PC-3 (cell line): ENCODE measurements at regions not wholly inside any gene's neighbourhood (a gene's known extent, or its start where the extent isn't known, plus 50 kb on each side); places are given as distances from the start of the nearest gene placed in this dataset.

Experiments used
- ATAC-seq: fragments of 200-7000 bp; cut with Tn5 transposase; 2 replicates; pipeline ENCODE4 v1.9.1; 2020; ENCODE audit warnings: mild to moderate bottlenecking, moderate library complexity
- BruUV-seq: library from RNA; stranded (reverse); fragments of 400-500 nt; replicated peaks from 2 replicates; lab custom pipeline; 2021; lab: Mats Ljungman, UMichigan
- CTCF ChIA-PET: fragments of 300-600 bp; sonication (Branson Sonifier 250); formaldehyde crosslinking; loops from one replicate; lab custom pipeline; 2022; ENCODE audit warnings: antibody characterized with exemption; lab: Charles Lee
- POLR2A ChIA-PET: fragments of 300-600 bp; sonication (Branson Sonifier 250); formaldehyde crosslinking; loops from one replicate; lab custom pipeline; 2022; ENCODE audit warnings: antibody characterized with exemption; ENCODE audit not compliant: unreplicated experiment; lab: Charles Lee
- DNase-seq: peaks from one replicate; pipeline ENCODE4 v3.0.0-alpha.2; 2015
- H2AFZ ChIP-seq: fragments of 300-600 bp; sonication (generic); 2 replicates; pipeline ENCODE4 v1.6.0; 2016; ENCODE audit warnings: antibody characterized with exemption, low read length
- H3F3A ChIP-seq: fragments of 300-600 bp; sonication (generic); one replicate; pipeline ENCODE4 v1.6.0; 2017; ENCODE audit warnings: antibody characterized with exemption, low read length, control low read depth, mild to moderate bottlenecking; ENCODE audit not compliant: unreplicated experiment
- H3K27ac ChIP-seq: fragments of 300-600 bp; sonication (generic); 2 replicates; pipeline ENCODE4 v1.5.1; 2016; ENCODE audit warnings: mild to moderate bottlenecking, low read length
- H3K27me3 ChIP-seq: fragments of 300-600 bp; sonication (generic); 2 replicates; pipeline ENCODE4 v1.6.1; 2016; ENCODE audit warnings: low read length, mixed read lengths
- H3K36me3 ChIP-seq: fragments of 300-600 bp; sonication (generic); 2 replicates; pipeline ENCODE4 v1.6.1; 2016; ENCODE audit warnings: low read depth, mixed run types, low read length, mixed read lengths
- H3K4me1 ChIP-seq: fragments of 300-600 bp; sonication (generic); 2 replicates; pipeline ENCODE4 v1.5.1; 2016; ENCODE audit warnings: low read length; ENCODE audit not compliant: insufficient read depth
- H3K4me2 ChIP-seq: fragments of 300-600 bp; sonication (generic); 2 replicates; pipeline ENCODE4 v1.6.0; 2016; ENCODE audit warnings: low read length
- H3K4me3 ChIP-seq: fragments of 300-600 bp; sonication (generic); 2 replicates; pipeline ENCODE4 v1.5.1; 2016; ENCODE audit warnings: mild to moderate bottlenecking, low read length, mixed read lengths
- H3K79me2 ChIP-seq: fragments of 300-600 bp; sonication (generic); 2 replicates; pipeline ENCODE4 v1.6.1; 2017; ENCODE audit warnings: low read length, mixed read lengths
- H3K9ac ChIP-seq: fragments of 300-600 bp; sonication (generic); 2 replicates; pipeline ENCODE4 v1.6.0; 2016; ENCODE audit warnings: mild to moderate bottlenecking, low read length
- H3K9me2 ChIP-seq: fragments of 300-600 bp; sonication (generic); replicated peaks from 2 replicates; pipeline ENCODE4 v1.6.1; 2016; ENCODE audit warnings: mixed run types, low read length, mixed read lengths
- H3K9me3 ChIP-seq: fragments of 300-600 bp; sonication (generic); 2 replicates; pipeline ENCODE4 v1.6.1; 2016; ENCODE audit warnings: low read length, mixed read lengths
- H4K20me1 ChIP-seq: fragments of 300-600 bp; sonication (generic); 2 replicates; pipeline ENCODE4 v1.6.1; 2016; ENCODE audit warnings: low read length, mixed read lengths
- EZH2 ChIP-seq: fragments of 300-600 bp; sonication (generic); IDR thresholded peaks from one replicate; pipeline ENCODE4 v1.6.1; 2017; ENCODE audit warnings: antibody characterized with exemption, mild to moderate bottlenecking, low read length; ENCODE audit not compliant: unreplicated experiment
- EZH2phosphoT487 ChIP-seq: fragments of 300-600 bp; sonication (generic); IDR thresholded peaks from 2 replicates; pipeline ENCODE4 v1.6.1; 2018; ENCODE audit warnings: mild to moderate bottlenecking, antibody characterized with exemption, low read length, borderline replicate concordance
- intact Hi-C: fragments of 100-400 bp; cut with micrococcal nuclease; formaldehyde crosslinking; loops from 2 replicates; pipeline ENCODE4 v1.9.0; 2023
- TF ChIP-seq, protein P1 (sequence below): fragments of 300-600 bp; sonication (generic); conservative IDR thresholded peaks from 2 replicates; pipeline ENCODE4 v1.5.1; 2017; ENCODE audit warnings: antibody characterized with exemption, low read depth, mild to moderate bottlenecking, low read length

- H3K79me2 ChIP-seq: no peaks in the 10 kb centered on the region
- ATAC-seq: no peak
- intact Hi-C loops: no loop called here
Measured at GRCh38 chr4:141290771-141291170, 70.1 kb downstream of the ZNF330 start.

GRCh38 chr4:141294306-141294705 is 73.6 kb downstream of the ZNF330 start:
- no peak overlapping the region for H3K4me3 ChIP-seq
- H3F3A ChIP-seq: no peaks in the 10 kb centered on the region
- no peaks in the 10 kb centered on the region for H3K27me3 ChIP-seq
- H3K36me3 ChIP-seq: no peaks in the 10 kb centered on the region
- intact Hi-C loops: no loop called here
- no peaks in the 10 kb centered on the region for H3K79me2 ChIP-seq
- POLR2A ChIA-PET: no interaction called here
- no TSS peak for BruUV-seq
- no peak for TF ChIP-seq EZH2phosphoT487
- TF ChIP-seq EZH2: no peak
- TF ChIP-seq, protein P1, sequence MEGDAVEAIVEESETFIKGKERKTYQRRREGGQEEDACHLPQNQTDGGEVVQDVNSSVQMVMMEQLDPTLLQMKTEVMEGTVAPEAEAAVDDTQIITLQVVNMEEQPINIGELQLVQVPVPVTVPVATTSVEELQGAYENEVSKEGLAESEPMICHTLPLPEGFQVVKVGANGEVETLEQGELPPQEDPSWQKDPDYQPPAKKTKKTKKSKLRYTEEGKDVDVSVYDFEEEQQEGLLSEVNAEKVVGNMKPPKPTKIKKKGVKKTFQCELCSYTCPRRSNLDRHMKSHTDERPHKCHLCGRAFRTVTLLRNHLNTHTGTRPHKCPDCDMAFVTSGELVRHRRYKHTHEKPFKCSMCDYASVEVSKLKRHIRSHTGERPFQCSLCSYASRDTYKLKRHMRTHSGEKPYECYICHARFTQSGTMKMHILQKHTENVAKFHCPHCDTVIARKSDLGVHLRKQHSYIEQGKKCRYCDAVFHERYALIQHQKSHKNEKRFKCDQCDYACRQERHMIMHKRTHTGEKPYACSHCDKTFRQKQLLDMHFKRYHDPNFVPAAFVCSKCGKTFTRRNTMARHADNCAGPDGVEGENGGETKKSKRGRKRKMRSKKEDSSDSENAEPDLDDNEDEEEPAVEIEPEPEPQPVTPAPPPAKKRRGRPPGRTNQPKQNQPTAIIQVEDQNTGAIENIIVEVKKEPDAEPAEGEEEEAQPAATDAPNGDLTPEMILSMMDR: no peak
- H2AFZ ChIP-seq: no peak overlapping the region
- no peak for DNase-seq
- H3K27ac ChIP-seq: no peak overlapping the region
- no peak for ATAC-seq
- H3K9me3 ChIP-seq: 0 out of 2 replicates have a peak, but pooled peaks cover 9% of the 10 kb centered on the region
- H3K4me1 ChIP-seq: no peaks in the 10 kb centered on the region
- CTCF ChIA-PET: no interaction called here
- H3K9ac ChIP-seq: no peak overlapping the region
- no peak overlapping the region for H3K4me2 ChIP-seq
- H4K20me1 ChIP-seq: no peaks in the 10 kb centered on the region
- H3K9me2 ChIP-seq: no peaks in the 10 kb centered on the region

More at GRCh38 chr4:141290771-141291170, 70.1 kb downstream of the ZNF330 start:
- no peaks in the 10 kb centered on the region for H3K4me1 ChIP-seq
- DNase-seq: no peak
- no peak overlapping the region for H3K27ac ChIP-seq
- H2AFZ ChIP-seq: no peak overlapping the region
- H3K9ac ChIP-seq: no peak overlapping the region
- H3K4me3 ChIP-seq: no peak overlapping the region
- ChIA-PET POLR2A (no interaction called here), CTCF (no interaction called here)
- TF ChIP-seq EZH2 (no peak), EZH2phosphoT487 (no peak)
- TF ChIP-seq, protein P1: no peak
- no peaks in the 10 kb centered on the region for H3K27me3 ChIP-seq
- no peaks in the 10 kb centered on the region for H4K20me1 ChIP-seq
- BruUV-seq: no TSS peak
- H3K36me3 ChIP-seq: no peaks in the 10 kb centered on the region
- H3K9me2 ChIP-seq: no peaks in the 10 kb centered on the region
- no peaks in the 10 kb centered on the region for H3F3A ChIP-seq
- 0 out of 2 replicates have a peak, but pooled peaks cover 9% of the 10 kb centered on the region for H3K9me3 ChIP-seq
- no peak overlapping the region for H3K4me2 ChIP-seq

DNA sequence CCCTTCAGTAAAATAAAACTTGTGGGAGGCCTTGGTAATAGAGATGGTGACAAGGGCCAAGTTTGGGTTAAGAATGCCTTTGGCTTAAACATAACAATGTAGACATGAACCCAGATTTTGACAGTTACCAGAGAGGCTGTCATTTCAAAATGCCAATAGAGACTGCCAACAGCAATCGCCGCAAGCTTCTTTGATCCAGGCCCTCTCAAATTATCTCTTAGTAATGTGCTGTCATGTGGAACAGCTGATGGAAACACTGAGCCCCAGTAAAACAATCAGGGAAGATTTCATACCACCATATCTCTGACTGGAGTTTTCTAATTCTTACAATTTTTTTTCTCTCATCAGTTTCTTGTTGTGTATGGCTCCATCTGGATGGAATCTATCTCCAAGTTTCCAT is 80.5 kb downstream of the ZNF330 start:
- Histone ChIP-seq H3K4me2 (no peak overlapping the region), H3K9me3 (no peaks in the 10 kb centered on the region), H3F3A (no peaks in the 10 kb centered on the region), H3K27ac (no peak overlapping the region), H3K9ac (no peak overlapping the region), H3K79me2 (no peaks in the 10 kb centered on the region), H3K9me2 (no peaks in the 10 kb centered on the region), H4K20me1 (no peaks in the 10 kb centered on the region), H3K36me3 (no peaks in the 10 kb centered on the region), H3K27me3 (no peaks in the 10 kb centered on the region), H3K4me3 (no peak overlapping the region), H3K4me1 (no peaks in the 10 kb centered on the region), H2AFZ (no peak overlapping the region)
- no peak for ATAC-seq
- TF ChIP-seq EZH2 (no peak), EZH2phosphoT487 (no peak)
- TF ChIP-seq, protein P1: no peak
- CTCF ChIA-PET: no interaction called here
- POLR2A ChIA-PET: interaction anchor here (0.5 to 0.7 kb wide), 2 partner anchors 39 to 59 kb away, joined by 4 read pairs; no protein-coding TSS in a partner anchor
- no TSS peak for BruUV-seq
- DNase-seq: no peak
- intact Hi-C loops: no loop called here
